HG03342 (cell line): ENCODE measurements at regions not wholly inside any gene's neighbourhood (a gene's known extent, or its start where the extent isn't known, plus 50 kb on each side); places are given as distances from the start of the nearest gene placed in this dataset.
"Not testable (repeated sequence)": the region's sequence is repeated elsewhere in the genome, so short reads cannot be mapped to it uniquely, and the experiment has no call there.

ENCODE experiments used
- ATAC-seq: cut with Tn5 transposase; IDR thresholded peaks from one replicate; pipeline ENCODE4 v1.9.1; 2021; ENCODE audit warnings: mild to moderate bottlenecking, moderate library complexity; ENCODE audit not compliant: unreplicated experiment

DNA sequence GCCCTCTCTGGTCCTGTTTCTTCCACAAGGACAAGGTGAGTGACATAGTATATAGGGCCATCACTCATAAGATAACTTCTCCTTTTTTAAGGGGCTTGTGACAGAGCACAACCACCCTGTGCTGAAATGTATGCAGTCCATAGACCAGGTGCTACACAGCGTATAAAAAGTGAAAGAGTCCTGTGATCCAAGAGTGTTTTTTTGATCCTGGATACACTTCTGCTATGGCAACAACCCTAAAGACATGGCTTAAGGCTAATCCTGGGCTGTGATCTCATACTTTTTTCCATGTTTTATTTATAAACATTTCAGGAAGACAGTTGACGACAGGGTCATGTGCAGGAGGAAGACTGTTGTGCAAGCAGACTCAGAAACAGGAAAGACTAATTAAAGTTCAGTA, 400.5 kb upstream of the TCF4 start:
- ATAC-seq = no peak

DNA sequence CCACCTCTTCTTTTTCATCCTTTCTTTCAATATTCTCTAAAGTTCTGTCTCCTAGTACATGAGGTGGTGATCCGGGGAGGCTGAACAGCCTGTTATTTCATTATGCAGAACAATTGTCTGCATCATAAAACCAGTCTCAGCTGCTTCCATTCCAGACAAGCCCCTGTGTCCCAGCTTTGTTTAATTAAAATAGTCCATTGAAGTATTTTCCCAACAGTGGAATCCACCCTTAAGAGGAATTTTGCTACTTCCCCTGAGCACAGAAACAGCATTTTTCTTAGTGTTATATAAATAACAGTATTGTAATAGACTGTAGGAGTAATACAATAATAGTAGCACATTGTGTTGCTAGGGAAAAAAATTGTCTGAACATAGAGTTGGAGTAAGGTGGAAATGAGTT, 395.4 kb upstream of the TCF4 start:
- no peak for ATAC-seq

DNA sequence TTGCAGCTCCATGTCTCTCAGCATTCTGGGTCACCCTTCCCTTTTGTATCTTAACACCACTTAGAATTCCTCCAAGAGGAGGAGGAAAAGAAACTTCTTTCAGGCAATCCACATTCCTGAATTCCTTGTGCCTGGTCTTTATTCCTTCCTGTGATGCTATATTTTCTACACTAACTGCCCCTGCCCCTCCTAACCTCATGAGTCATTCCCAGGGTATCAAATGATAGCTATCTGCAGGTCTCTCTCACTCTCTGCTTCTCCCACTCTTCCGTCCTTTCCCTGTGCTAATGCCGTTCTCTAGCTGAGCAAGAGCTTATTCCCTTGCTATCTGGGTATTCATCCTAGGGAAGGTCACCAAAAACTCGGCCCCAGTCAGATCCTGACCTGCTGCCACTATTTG, 395.0 kb upstream of the TCF4 start:
- ATAC-seq = no peak

DNA sequence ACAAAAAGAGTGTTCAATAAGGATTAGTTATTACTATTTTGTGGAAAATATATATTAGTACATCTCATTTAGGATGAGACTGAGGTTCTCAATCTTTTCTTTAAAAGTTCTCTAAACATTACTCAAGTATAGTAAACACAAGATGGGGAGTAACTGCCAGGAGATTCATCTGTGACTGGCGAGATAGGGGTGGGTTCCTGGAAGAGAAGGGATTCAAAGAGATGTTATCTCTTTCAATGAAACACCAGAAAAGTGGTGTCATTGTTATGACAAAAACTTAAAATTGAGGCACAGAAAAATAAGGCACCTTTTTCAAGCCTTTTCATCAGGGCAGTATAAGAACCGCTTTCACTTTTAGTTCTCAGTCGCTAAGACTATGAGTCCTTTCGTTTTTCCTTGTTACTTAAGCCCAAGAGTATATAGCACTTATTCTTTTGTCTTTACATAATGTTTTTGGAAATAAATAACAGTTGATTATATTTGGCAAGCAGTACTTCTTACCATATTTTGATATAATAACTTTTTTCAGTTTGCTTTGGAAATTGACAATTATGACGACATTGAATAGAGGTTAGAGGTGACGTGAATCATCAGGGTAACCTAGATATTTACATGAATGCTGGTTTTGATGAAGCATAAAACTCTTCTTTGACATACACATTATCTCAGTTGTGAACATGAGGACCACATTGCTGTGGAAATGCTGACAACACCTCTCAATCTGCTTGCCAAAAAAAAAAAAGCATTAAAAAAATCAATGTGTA, 393.9 kb upstream of the TCF4 start:
- ATAC-seq = no peak

DNA sequence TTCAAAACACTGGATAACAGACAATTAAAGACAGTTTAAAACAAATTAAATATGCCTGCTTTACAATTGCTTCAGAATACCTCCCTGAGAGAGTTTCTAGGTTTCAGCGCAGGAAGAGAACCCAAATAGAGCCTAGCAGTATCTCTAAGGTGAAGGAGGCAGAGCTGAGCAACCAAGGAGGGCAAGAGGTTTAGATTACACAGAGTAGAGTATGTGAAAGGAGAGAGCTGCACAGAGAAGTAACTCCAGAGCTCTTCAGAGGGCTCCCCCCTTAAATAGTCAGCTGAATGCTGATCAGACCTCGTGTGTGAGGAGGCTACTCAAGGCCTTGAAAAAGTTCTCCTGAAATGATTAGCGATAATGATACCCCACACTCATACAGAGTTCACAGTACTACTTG, 386.5 kb upstream of the TCF4 start:
- ATAC-seq = no peak

DNA sequence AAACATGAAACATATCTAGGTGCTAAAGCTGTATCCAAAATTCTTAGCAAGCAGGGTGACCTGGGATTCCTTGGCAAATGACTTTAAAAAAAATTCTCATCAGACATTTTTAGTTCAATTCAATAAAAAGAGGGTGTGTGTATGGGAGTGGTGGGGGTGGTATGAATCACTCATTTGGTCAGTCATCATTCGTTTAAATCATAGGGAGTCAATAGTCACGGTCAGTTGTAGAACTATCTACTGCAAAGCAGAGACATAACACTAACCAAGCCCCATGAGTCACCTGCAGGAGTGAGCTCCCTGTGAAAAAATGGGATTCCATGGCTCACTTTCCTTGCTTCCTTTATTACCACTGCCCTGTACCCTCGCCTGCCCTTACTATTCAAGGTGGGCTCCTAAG, 380.6 kb upstream of the TCF4 start:
- ATAC-seq = no peak

DNA sequence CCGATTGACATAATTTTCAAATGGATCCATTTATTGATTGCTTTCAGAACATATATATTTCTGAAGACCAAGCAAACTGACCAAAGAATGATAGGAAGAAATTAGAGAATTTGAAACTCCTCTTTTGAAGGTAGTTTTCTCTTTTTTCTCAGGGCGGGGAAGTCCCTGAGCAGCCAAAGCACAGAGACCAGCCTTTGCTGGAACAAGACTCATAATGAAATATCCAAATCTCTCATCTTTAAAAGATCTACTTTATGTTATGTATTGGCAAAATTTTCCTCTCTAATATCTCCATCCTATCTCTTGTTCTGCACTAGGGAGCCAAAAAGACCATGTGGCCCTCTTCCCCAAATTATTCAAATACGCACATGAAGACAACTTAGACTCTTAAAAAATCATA, 379.0 kb upstream of the TCF4 start:
- no peak for ATAC-seq

DNA sequence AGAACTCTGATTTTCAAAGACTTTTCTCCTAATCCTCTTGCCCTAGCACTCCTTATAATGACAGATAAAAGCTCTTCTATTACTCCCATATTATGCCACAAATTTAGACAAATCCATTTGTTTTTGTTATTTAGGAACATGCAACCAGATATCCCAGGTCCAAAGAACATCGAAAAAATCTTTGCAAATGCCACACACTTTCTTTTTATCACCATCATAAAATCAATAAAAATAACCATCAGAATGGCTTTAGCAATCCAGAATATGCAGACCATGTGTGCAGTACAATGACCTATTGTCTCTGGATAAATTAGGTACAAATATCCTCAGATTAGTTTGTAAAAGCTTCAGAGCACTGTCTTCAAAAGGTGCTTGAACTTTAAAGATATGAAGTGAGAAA, 376.2 kb upstream of the TCF4 start:
- ATAC-seq = no peak

DNA sequence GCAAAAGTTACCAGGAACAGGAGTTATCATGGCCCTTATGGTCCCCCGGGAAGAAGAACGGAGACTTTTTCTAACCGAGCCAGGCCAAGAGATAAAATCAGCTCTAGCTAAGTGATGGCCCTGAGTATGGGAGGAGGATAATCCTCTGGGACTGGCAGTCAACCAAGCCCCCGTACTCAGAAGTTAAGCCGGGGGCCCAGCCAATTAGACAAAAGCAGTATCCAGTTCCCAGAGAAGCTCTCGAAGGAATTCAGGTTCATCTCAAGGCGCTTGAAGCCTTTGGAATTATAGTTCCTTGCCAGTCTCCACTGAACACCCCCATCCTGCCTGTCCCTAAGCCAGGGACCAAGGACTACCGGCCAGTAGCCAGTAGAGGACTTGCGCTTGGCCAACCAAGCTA, 365.3 kb upstream of the TCF4 start:
- ATAC-seq = no peak

DNA sequence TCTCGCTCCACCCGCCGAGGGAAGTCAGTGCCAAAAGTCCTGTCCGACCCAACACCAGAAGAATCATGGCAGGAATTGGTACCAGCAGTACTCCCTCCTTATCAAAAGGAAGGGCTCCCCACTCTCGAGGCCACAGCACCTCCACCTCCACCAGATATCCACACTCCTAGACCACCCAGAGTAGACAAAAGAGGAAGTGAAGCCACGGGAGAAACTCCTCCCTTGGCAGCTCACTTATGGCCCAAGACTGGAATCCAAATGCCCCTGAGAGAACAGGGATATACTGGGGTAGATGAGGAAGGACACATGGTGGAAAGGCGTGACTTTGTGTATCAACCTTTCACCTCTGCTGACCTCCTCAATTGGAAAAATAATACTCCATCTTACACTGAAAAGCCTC, 363.7 kb upstream of the TCF4 start:
- ATAC-seq = not testable (repeated sequence)

DNA sequence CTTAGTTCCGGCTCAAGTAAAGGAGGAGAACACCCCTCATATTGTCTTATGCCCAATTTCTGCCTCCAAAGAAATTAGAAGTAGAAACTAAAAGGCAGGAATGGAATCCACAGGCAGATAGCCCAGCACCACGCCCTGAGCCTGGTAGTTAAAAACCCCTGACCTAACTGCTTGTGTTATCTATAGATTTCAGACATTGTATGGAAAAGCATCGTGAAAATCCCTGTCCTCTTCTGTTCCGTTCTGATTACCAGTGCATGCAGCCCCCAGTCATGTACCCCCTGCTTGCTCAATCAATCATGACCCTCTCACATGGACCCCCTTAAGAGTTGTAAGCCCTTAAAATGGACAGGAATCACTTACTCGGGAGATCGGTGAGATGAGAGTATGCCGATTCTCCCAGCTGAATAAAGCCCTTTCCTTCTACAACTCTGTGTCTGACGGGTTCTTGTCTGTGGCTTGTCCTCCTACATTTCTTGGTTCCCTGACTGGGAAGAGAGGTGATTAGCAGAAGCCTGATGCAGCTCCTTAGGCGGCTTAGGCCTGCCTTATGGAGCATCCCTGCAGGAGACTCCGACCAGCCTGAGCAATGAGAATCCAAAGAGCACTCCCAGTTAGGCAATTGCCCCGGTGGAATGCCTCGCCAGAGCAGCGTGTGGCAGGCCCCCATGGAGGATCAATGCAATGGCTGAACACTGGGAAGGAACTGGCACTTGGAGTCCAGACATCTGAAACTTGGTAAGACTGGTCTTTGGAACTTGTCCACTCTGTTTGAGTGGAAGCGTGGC, 362.6 kb upstream of the TCF4 start:
- no peak for ATAC-seq

DNA sequence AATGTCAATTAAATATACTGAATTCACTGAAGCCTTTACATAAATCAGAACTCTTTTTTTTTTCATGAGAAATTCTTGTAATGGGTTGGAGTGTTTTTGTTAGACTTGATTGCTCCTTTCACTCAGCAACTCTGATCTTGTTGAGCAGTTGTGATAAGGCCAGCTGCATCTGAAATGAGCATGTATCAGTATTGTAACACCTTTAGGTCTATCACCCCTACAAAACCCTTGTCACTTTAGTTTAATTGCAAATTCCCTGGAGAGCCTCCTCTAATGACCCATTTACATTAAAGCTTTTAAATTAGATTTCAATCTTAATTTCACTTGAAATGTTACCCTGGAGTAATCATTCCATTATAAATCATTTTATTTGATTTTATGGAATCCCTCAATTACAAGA, 346.8 kb upstream of the TCF4 start:
- no peak for ATAC-seq

DNA sequence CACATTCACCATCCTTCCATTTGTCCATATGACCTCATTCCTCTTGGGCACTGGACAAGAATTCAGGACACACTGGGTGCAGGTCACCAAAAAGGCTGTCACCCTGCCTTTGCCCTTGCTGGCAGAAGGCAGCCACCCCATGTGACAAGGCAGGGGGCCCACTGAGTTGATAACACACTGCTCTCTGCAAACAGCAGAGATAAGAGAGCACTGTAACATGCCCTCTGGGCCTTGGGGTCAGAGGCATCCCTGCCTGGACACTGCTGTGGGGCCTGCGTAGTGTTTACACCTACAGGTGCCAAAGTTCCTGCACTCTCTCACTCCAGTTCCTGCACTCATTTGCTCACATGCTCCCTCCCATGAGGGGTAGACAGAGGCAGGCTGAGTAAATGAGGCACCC, 344.7 kb upstream of the TCF4 start:
- no peak for ATAC-seq

DNA sequence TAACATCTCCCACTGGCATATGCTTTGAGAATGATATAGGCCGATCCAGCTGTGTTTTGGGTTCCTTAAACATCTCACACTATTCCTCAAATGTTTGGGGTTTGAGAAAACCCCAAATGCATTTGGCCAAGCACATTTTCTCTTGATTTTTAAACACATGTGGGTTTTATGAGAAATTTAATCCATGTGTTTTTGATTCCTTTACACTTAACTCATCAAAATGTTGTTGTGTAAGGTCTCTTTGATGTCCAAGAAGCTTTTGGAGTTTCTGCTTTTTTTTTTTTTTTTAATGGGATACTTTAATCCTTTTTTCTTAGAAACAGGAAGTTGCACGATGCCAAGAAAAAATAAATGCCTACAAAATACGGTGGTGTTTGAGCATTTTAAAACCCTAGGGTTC, 339.8 kb upstream of the TCF4 start:
- ATAC-seq = no peak

DNA sequence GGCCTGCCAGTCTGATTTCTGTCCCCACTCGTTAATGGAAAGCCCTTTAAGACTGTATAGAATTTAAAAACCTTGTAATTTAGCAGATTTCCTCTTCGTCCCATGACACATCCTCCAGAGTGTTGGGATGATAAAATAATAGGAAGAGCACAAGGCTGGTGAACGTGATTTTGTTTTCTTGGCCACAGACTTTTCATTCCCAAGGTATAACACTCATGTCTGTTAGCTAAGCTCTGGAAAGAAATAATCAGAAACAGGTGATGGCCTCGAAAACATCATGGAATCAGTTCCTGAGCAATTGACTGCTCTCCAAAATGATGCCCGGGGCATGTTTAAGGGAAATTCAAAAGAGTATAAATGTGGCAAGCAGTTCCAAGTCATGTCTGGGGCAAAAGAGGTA, 337.8 kb upstream of the TCF4 start:
- ATAC-seq = no peak

DNA sequence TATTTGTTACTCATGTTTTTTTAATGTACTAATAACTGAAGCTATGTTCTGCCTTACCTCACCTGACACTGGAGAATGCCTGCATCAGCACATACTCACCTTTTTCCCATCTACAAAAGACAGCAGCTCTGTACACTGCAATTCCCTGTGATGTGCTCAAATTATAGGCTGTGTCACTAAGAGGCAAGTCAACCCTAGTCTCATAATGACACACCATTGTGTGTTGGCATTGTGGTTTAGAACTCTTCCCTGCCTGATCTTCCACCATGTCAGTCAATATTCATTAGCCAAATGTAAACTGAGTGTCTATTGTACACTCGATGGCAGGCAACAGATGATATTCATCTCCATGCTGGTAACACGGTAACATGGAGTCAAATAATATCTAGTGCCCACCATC, 332.1 kb upstream of the TCF4 start:
- no peak for ATAC-seq

DNA sequence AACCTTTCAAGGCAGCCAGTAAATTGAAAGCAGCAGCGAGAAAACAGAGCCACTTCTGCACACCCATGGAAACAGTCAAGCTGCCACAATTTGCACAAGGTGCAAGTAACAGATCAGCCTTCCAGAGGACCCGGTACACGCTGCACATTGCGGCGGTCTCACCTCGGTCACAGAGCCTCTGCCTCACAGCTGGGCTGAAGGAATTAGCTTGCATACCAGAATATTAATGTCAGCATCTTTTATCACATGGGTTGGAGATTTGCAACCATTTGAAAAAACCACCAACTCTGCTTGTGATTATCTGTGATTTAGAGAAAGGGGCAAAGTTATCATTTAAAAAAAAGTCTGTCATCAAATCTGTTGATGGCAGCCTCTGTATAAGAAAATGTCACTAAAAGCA, 330.5 kb upstream of the TCF4 start:
- no peak for ATAC-seq

DNA sequence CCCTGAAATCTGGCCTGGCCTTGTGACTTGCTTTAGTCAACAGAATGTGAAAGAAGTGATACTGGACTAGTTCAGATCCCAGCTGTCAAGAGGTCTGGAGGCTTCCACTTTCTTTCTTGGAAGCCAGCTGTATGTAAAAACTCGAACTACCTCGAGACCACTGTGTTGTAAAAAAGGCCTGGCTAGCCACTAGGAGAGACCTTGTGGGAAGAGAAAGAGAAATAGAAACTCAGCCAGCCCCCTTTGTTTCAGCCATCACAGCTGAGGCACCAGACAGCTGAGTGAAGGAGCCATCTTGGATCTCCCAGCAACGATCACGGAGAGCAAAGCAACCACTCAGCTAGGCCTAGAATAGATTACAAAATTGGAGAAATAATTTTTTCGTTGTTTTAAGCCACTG, 324.9 kb upstream of the TCF4 start:
- no peak for ATAC-seq

DNA sequence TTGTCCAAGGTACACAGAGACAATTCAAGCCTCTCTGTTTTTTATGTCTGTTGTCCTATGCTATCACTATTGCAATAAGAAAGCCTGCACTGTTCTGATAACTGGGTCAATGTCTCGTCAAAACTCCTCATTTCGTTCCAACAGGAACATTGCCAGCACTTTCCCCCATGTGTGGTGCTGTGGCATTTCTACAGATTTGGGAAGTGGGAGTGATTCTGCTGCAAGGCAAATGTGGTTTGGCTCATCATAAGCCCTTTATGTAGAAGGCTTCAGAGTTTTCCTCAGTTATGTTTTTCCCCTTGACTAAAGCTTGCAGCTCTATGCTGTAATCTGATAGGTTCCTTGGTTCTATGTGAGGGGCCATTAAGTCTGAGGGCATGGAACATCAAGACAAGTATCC, 324.1 kb upstream of the TCF4 start:
- ATAC-seq = no peak

DNA sequence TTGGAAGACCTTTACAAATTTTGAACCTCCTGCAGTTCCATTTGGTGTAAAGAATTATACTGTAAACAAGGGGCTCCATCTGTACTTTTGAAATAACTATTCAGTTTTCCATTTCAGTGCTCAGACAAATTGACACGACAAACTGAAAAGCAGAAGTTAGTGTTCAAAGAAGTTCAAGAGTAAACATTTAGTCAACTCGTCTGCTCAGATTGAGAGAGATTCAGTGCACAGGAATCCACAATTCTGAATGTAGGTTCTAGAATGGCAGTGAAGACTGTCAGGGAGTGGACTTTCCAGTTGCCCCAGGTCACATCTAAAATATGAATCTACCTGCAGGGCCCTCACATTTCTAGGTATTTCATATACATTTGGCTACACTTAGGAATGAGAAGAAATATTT, 322.3 kb upstream of the TCF4 start:
- ATAC-seq = no peak

DNA sequence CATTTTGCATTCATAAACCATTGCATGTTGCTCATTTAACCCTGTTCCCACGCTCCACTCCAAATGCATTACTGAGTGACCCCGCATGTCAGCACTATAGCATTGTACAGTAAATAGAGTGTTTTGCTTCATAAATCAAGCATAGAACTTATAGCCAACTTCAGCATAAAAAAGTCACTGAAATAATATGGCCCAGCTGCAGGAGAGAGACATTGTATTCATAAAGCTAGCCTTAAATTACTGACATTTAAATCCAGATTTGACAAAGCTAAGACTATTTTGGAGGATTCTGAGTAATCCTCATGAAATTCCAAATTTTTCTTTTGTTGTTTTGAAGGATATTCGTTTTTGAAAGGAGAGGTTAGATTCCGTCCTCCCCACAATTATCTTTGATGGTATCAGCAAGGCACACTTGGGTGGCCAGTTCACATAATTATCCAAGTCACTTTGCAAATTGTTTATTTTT, 320.9 kb upstream of the TCF4 start:
- ATAC-seq = no peak

DNA sequence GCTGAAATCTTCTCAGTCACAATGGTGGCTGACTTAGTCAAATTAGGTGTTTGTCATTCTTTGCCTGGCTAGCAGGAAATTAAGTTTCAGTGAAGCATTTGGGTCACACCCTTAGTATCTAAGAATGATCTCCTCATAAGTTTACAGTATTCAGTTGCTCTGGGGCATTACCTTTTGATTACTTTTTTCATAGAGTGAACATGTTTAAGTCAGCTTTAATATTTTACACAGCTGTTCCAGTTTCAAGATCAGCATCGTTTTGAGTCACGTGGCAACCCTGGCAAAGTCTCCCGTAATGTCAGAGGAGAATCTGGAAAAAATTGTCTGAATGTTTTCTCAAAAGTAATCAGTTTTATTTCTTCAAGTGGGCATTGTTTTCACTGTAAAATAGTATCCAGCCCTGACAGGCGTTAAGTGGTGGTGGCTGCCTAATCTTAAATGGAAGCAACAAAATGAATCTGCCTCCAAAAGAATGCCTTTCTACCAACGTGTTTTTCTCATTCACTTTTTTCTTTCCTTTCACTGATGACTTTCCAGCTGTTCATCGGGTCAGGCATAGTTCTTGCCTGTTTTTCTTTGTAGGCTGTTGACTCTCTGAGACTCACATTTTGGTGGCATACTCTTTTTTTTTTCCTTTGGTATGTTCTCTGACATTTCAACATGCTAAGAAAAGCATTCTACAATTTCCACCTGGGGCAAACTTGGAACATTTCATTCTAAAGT, 319.6 kb upstream of the TCF4 start:
- ATAC-seq = no peak
